Osteoblast (primary cell): ENCODE measurements at regions not wholly inside any gene's neighbourhood (a gene's known extent, or its start where the extent isn't known, plus 50 kb on each side); places are given as distances from the start of the nearest gene placed in this dataset.
"Not testable (repeated sequence)": the region's sequence is repeated elsewhere in the genome, so short reads cannot be mapped to it uniquely, and the experiment has no call there.

Source experiments
- DNase-seq: peaks from one replicate; pipeline ENCODE4 v3.0.0; 2011; ENCODE audit warnings: low spot score, mixed read lengths; ENCODE audit not compliant: insufficient read length; ENCODE audit errors: missing footprints
- H2AFZ ChIP-seq: 2 replicates; pipeline ENCODE4 v1.6.0; 2011; ENCODE audit warnings: mild to moderate bottlenecking, low read length
- H3K27ac ChIP-seq: 2 replicates; pipeline ENCODE4 v1.5.1; 2011; ENCODE audit warnings: mild to moderate bottlenecking, low read depth, low read length, moderate library complexity
- H3K27me3 ChIP-seq: 2 replicates; pipeline ENCODE4 v1.6.0; 2012; ENCODE audit warnings: mild to moderate bottlenecking, control low read depth, inconsistent platforms, low read length, moderate library complexity; ENCODE audit not compliant: insufficient read depth
- H3K36me3 ChIP-seq: 2 replicates; pipeline ENCODE4 v1.5.1; 2011; ENCODE audit warnings: mild to moderate bottlenecking, low read length, control low read depth, moderate library complexity; ENCODE audit not compliant: insufficient read depth
- H3K4me1 ChIP-seq: 2 replicates; pipeline ENCODE4 v1.5.1; 2011; ENCODE audit warnings: mild to moderate bottlenecking, low read length, control low read depth, moderate library complexity; ENCODE audit not compliant: insufficient read depth
- H3K4me2 ChIP-seq: 2 replicates; pipeline ENCODE4 v1.6.0; 2011; ENCODE audit warnings: mild to moderate bottlenecking, low read length; ENCODE audit not compliant: insufficient read depth
- H3K4me3 ChIP-seq: fragments of 200-600 bp; sonication (generic); 3 replicates; pipeline ENCODE4 v1.5.1; 2012; ENCODE audit warnings: mild to moderate bottlenecking, low read length, inconsistent platforms; ENCODE audit not compliant: insufficient read depth
- H3K79me2 ChIP-seq: 2 replicates; pipeline ENCODE4 v1.6.0; 2012; ENCODE audit warnings: mild to moderate bottlenecking, low read length, control low read depth, inconsistent platforms; ENCODE audit not compliant: insufficient read depth
- H3K9me3 ChIP-seq: 2 replicates; pipeline ENCODE4 v1.5.1; 2011; ENCODE audit warnings: low read depth, low read length, control low read depth
- H4K20me1 ChIP-seq: 2 replicates; pipeline ENCODE4 v1.6.0; 2012; ENCODE audit warnings: mild to moderate bottlenecking, low read length, control low read depth; ENCODE audit not compliant: insufficient read depth
- TF ChIP-seq, protein P1 (sequence below): IDR thresholded peaks from 2 replicates; pipeline ENCODE4 v1.5.1; 2011; ENCODE audit warnings: mild to moderate bottlenecking, low read depth, low read length, moderate library complexity; ENCODE audit errors: extremely low read depth

GRCh38 chr6:86331265-86331840, 606.0 kb upstream of the HTR1E start:
- TF ChIP-seq, protein P1, sequence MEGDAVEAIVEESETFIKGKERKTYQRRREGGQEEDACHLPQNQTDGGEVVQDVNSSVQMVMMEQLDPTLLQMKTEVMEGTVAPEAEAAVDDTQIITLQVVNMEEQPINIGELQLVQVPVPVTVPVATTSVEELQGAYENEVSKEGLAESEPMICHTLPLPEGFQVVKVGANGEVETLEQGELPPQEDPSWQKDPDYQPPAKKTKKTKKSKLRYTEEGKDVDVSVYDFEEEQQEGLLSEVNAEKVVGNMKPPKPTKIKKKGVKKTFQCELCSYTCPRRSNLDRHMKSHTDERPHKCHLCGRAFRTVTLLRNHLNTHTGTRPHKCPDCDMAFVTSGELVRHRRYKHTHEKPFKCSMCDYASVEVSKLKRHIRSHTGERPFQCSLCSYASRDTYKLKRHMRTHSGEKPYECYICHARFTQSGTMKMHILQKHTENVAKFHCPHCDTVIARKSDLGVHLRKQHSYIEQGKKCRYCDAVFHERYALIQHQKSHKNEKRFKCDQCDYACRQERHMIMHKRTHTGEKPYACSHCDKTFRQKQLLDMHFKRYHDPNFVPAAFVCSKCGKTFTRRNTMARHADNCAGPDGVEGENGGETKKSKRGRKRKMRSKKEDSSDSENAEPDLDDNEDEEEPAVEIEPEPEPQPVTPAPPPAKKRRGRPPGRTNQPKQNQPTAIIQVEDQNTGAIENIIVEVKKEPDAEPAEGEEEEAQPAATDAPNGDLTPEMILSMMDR: no peak
- H3K79me2 ChIP-seq: no peaks in the 10 kb centered on the region
- H3K9me3 ChIP-seq: peaks cover 3% of the 10 kb centered on the region
- no peak overlapping the region for H3K4me3 ChIP-seq
- H3K4me2 ChIP-seq: no peak overlapping the region
- no peaks in the 10 kb centered on the region for H4K20me1 ChIP-seq
- no peaks in the 10 kb centered on the region for H3K27me3 ChIP-seq
- H3K4me1 ChIP-seq: no peaks in the 10 kb centered on the region
- no peak for DNase-seq
- H3K36me3 ChIP-seq: no peaks in the 10 kb centered on the region
- H3K27ac ChIP-seq: no peak overlapping the region
- no peak overlapping the region for H2AFZ ChIP-seq

DNA sequence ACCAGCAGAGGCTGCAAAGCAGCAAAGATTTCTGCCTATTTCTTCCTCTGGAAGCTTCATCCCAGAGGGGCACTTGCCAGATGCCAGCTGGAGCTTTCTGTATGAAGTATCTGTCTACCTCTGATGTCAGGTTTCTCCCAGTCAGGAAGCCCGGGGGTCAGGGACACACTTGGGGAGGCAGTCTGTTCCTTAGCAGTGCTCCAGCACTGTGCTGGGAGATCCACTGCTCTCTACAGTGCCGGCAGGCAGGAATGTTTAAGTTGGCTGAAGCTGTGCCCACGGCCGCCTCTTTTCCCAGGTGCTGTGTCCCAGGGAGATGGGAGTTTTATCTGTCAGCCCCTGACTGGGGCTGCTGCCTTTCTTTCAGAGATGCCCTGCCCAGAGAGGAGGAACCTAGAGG, 631.1 kb upstream of the HTR1E start:
- Histone ChIP-seq H3K9me3 (peaks cover 9% of the 10 kb centered on the region), H3K27me3 (no peaks in the 10 kb centered on the region), H3K27ac (no peak overlapping the region), H2AFZ (no peak overlapping the region), H3K4me3 (no peak overlapping the region), H3K36me3 (no peaks in the 10 kb centered on the region), H4K20me1 (no peaks in the 10 kb centered on the region), H3K4me2 (no peak overlapping the region), H3K4me1 (no peaks in the 10 kb centered on the region), H3K79me2 (no peaks in the 10 kb centered on the region)
- DNase-seq: no peak
- TF ChIP-seq, protein P1: no peak

- peak; percentile 8 for DNase-seq
- H3K9me3 ChIP-seq: no peaks in the 10 kb centered on the region
- H3K4me3 ChIP-seq: no peak overlapping the region
- H2AFZ ChIP-seq: no peak overlapping the region
- H3K79me2 ChIP-seq: no peaks in the 10 kb centered on the region
- H4K20me1 ChIP-seq: no peaks in the 10 kb centered on the region
- no peak overlapping the region for H3K4me2 ChIP-seq
- H3K27ac ChIP-seq: no peak overlapping the region
- no peaks in the 10 kb centered on the region for H3K4me1 ChIP-seq
- H3K27me3 ChIP-seq: no peaks in the 10 kb centered on the region
- TF ChIP-seq, protein P1: no peak
- no peaks in the 10 kb centered on the region for H3K36me3 ChIP-seq
Observed at GRCh38 chr6:86285876-86286275, 643.2 kb upstream of the SYNCRIP start.

- H3K36me3 ChIP-seq, H3K27ac ChIP-seq, DNase-seq, H3K4me3 ChIP-seq, H2AFZ ChIP-seq, H4K20me1 ChIP-seq, H3K9me3 ChIP-seq, H3K79me2 ChIP-seq, H3K27me3 ChIP-seq, H3K4me1 ChIP-seq, H3K4me2 ChIP-seq: not testable (repeated sequence)
Observed at GRCh38 chr6:86284809-86285480, 642.3 kb upstream of the SYNCRIP start.

GRCh38 chr6:86283596-86283995, 640.9 kb upstream of the SYNCRIP start:
- H3K79me2 ChIP-seq, H2AFZ ChIP-seq, H3K9me3 ChIP-seq, H3K36me3 ChIP-seq, H3K27me3 ChIP-seq, H3K4me3 ChIP-seq, DNase-seq, H3K4me2 ChIP-seq, H4K20me1 ChIP-seq, H3K27ac ChIP-seq, H3K4me1 ChIP-seq: not testable (repeated sequence)
